Spleen (tissue), 7 donors: ENCODE measurements at regions not wholly inside any gene's neighbourhood (a gene's known extent, or its start where the extent isn't known, plus 50 kb on each side); places are given as distances from the start of the nearest gene placed in this dataset.

ENCODE experiments used
- POLR2A ChIP-seq, 3 donors: fragments of 450-650 bp; IDR thresholded peaks; one replicate each; pipeline ENCODE4 v1.5.1; 2017; ENCODE audit warnings: antibody characterized with exemption in 3 of 3, mild to moderate bottlenecking in 1 of 3
- POLR2AphosphoS5 ChIP-seq, 3 donors: sonication (generic); formaldehyde crosslinking; IDR thresholded peaks; one replicate each; pipeline ENCODE4 v1.5.1; 2017; ENCODE audit warnings: antibody characterized with exemption in 3 of 3
- TF ChIP-seq, protein P1 (sequence below), 11 experiments: fragments of 200-600 bp in 7 of 11; fragments of 450-650 bp in 4 of 11; sonication (generic) in 4 of 11; IDR thresholded peaks in 8 of 11; conservative IDR thresholded peaks in 3 of 11; 1 replicate in 7 of 11; 2 replicates in 4 of 11; pipeline versions ENCODE4 v1.4.0 to v1.8.0; 2016 to 2021; ENCODE audit warnings: antibody characterized with exemption in 11 of 11, inconsistent platforms in 4 of 11, mild to moderate bottlenecking in 1 of 11
- donor health status: DM: no; HTN: no; CAD: no; lungs with moderate emphysema.
- donor health status: DM: no; HTN: no; CAD: no.
- donor health status: DM: no; HTN: no; CAD: no.

DNA sequence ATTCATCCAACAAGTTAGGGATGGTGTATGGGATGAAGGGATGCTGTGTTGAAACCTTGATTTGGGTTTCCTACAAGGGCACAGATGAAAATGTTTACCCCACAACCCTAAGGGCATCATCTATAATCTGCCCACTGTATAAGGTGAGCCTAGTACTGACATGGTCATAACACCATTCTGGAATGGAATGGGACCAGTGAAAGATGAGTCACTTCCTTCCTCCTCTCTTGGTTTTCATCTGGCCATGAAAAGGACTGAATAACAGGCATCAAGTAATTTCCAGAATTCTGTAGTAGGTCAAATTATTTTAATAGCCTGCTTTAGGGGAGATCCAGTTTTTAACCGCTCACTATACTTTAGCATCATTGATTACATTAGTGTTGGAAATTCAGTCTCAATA lies 538.6 kb downstream of the NR2F2 start:
- TF ChIP-seq POLR2AphosphoS5 (IDR thresholded peaks at IDR 0.05) (no peak), POLR2A (IDR thresholded peaks at IDR 0.05) (no peak)
- TF ChIP-seq, protein P1, sequence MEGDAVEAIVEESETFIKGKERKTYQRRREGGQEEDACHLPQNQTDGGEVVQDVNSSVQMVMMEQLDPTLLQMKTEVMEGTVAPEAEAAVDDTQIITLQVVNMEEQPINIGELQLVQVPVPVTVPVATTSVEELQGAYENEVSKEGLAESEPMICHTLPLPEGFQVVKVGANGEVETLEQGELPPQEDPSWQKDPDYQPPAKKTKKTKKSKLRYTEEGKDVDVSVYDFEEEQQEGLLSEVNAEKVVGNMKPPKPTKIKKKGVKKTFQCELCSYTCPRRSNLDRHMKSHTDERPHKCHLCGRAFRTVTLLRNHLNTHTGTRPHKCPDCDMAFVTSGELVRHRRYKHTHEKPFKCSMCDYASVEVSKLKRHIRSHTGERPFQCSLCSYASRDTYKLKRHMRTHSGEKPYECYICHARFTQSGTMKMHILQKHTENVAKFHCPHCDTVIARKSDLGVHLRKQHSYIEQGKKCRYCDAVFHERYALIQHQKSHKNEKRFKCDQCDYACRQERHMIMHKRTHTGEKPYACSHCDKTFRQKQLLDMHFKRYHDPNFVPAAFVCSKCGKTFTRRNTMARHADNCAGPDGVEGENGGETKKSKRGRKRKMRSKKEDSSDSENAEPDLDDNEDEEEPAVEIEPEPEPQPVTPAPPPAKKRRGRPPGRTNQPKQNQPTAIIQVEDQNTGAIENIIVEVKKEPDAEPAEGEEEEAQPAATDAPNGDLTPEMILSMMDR (IDR thresholded peaks at IDR 0.05 in 8 of 11, conservative IDR thresholded peaks at IDR 0.05 in 3 of 11) = no peak
